Activated B cell treated with CpG ODN at 0.5 μM for 24 hours (primary cell): ENCODE measurements at regions not wholly inside any gene's neighbourhood (a gene's known extent, or its start where the extent isn't known, plus 50 kb on each side); places are given as distances from the start of the nearest gene placed in this dataset.

Source experiments
- ATAC-seq: fragments of 200-7000 bp; cut with Tn5 transposase; one replicate; pipeline ENCODE4 v1.10.0; 2021; ENCODE audit warnings: low read depth, mild to moderate bottlenecking, moderate library complexity
- CTCF ChIA-PET: fragments of 350-600 bp; sonication (Branson Sonifier 250); formaldehyde crosslinking; loops from one replicate; lab custom pipeline; 2021; ENCODE audit warnings: antibody characterized with exemption; lab: Charles Lee
- POLR2A ChIA-PET: fragments of 350-600 bp; sonication (Branson Sonifier 250); formaldehyde crosslinking; loops from one replicate; lab custom pipeline; 2021; ENCODE audit warnings: antibody characterized with exemption; lab: Charles Lee
- DNase-seq: peaks from one replicate; pipeline ENCODE4 v3.0.0; 2022
- H3K27ac Mint-ChIP-seq: one replicate; pipeline ENCODE4 v1.8.0; 2020; ENCODE audit warnings: mixed read lengths
- H3K27me3 Mint-ChIP-seq: one replicate; pipeline ENCODE4 v1.8.0; 2021; ENCODE audit warnings: mixed read lengths
- H3K36me3 Mint-ChIP-seq: one replicate; pipeline ENCODE4 v1.8.0; 2021; ENCODE audit warnings: low read depth, mixed read lengths
- H3K4me1 Mint-ChIP-seq: one replicate; pipeline ENCODE4 v1.8.0; 2021; ENCODE audit warnings: mixed read lengths
- H3K4me3 Mint-ChIP-seq: one replicate; pipeline ENCODE4 v1.8.0; 2020; ENCODE audit warnings: mild to moderate bottlenecking, mixed read lengths
- H3K9me3 Mint-ChIP-seq: one replicate; pipeline ENCODE4 v1.8.0; 2020; ENCODE audit warnings: mixed read lengths
- CTCF ChIP-seq: fragments of 200-600 bp; IDR thresholded peaks from one replicate; pipeline ENCODE4 v1.8.0; 2022; ENCODE audit warnings: antibody characterized with exemption, mild to moderate bottlenecking
- intact Hi-C: fragments of 100-400 bp; cut with micrococcal nuclease; formaldehyde crosslinking; loops from one replicate; pipeline ENCODE4 v1.15.1; 2024

DNA sequence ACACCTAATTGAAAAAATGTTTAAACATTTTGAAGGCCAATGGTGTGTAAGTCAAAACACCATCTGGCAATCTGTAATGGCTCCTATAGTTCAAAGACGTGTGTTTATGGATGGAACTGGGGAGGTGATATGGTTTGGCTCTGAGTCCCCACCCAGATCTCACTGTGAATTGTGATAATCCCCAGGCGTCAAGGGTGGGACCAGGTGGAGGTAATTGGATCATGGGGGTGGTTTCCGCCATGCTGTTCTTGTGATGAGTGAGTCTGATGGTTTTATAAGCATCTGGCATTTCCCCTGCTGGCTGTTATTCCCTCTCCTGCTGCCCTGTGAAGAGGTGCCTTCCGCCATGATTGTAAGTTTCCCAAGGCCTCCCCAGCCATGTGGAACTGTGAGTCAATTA is 52.2 kb downstream of the ADRA2C start:
- intact Hi-C loops = no loop called here
- no peak overlapping the region for H3K4me3 Mint-ChIP-seq
- H3K27ac Mint-ChIP-seq = no peak overlapping the region
- no peaks in the 10 kb centered on the region for H3K36me3 Mint-ChIP-seq
- no peaks in the 10 kb centered on the region for H3K9me3 Mint-ChIP-seq
- no peak for ATAC-seq
- ChIA-PET POLR2A (no interaction called here), CTCF (no interaction called here)
- no peak for DNase-seq
- H3K4me1 Mint-ChIP-seq = no peaks in the 10 kb centered on the region
- TF ChIP-seq CTCF = no peak
- peaks cover 9% of the 10 kb centered on the region for H3K27me3 Mint-ChIP-seq

GRCh38 chr4:3819210-3819919 is 53.2 kb downstream of the ADRA2C start:
- POLR2A ChIA-PET = no interaction called here
- H3K4me1 Mint-ChIP-seq = no peaks in the 10 kb centered on the region
- no peak overlapping the region for H3K4me3 Mint-ChIP-seq
- H3K27me3 Mint-ChIP-seq = peaks cover 9% of the 10 kb centered on the region
- ATAC-seq (no peak), DNase-seq (no peak)
- TF ChIP-seq CTCF = no peak
- no peaks in the 10 kb centered on the region for H3K36me3 Mint-ChIP-seq
- H3K27ac Mint-ChIP-seq = no peak overlapping the region
- no peaks in the 10 kb centered on the region for H3K9me3 Mint-ChIP-seq
- CTCF ChIA-PET = no interaction called here
- intact Hi-C loops = no loop called here

DNA sequence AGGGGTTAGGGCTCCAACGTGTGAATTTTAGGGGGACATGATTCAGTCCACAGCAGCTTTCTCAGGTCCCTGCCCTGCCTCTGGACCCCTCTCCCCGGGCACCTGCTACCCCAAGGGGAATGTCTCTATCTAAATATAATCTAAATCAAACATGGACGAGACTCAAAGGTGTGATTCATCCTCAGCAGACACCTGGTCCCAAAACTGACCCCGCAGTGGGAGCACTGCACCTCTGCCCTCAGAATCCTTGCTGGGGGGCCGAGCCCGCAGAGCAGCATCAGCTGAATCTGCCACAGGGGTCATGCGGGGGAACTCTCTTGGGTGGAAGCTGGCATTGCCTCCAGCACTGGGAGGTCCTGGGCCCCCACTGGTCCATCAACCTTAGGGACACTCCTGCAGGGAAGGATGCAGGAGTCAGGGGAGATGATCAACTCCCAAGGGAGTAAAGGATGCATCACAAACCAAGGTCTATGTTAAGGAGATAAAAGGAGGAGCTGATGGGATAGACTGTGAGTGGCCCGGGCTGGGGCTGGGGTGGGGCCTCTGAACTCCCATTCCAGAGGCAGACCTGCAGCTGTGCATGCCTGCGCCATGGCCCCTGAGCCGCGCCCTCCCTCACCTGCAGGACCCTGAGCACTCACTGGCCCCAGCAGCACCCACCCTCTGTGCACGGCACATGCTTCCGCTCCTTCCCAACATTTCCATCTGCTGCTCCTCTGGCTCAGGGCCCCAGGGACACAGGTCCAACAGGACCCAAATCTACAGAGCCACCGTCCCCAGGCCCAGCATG is 54.0 kb downstream of the ADRA2C start:
- Mint-ChIP-seq H3K27ac (no peak overlapping the region), H3K36me3 (no peaks in the 10 kb centered on the region), H3K27me3 (peaks cover 11% of the 10 kb centered on the region), H3K4me3 (no peak overlapping the region), H3K9me3 (no peaks in the 10 kb centered on the region), H3K4me1 (no peaks in the 10 kb centered on the region)
- DNase-seq (no peak), ATAC-seq (no peak)
- ChIA-PET CTCF (no interaction called here), POLR2A (no interaction called here)
- TF ChIP-seq CTCF = no peak
- intact Hi-C loops = no loop called here

DNA sequence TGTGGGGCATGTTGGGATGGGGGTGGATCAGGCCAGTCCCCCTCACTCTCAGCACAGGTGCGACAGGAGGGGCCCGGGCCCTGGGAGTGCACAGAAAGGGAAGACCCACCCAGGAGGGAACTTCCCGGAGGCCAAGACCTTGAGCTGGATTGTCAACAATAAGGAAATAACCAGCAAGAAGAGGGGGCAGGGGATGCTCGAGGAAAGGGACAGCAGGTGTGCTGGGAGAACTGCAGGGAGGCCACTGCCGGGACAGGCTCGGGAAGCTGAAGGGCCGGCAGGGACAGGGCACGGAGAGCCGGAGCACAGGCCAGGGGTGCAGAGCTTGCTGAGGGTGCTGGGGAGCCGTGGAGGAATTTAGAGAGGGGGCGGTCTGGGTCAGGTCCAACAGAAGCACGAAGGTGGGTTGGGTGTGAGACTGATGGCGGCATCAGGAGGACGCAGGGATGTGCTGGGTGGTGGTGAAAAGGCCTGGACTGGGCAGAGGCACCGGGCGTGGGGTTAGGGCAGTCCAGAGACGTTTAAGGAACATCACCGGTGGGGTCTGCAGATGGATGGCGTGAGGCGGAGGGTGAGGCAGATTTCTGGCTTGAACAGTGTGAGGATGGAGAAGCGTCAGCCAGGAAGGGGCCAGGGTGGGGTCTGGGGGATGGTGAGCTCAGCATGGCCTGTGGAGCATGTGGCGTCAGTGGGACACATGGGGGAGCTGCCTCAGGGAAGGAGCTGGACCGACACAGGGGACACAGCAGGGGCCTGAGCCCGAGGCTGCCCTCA is 54.8 kb downstream of the ADRA2C start:
- CTCF ChIA-PET = no interaction called here
- intact Hi-C loops = no loop called here
- DNase-seq = no peak
- H3K27me3 Mint-ChIP-seq = peaks cover 12% of the 10 kb centered on the region
- no peak overlapping the region for H3K27ac Mint-ChIP-seq
- no peaks in the 10 kb centered on the region for H3K36me3 Mint-ChIP-seq
- ATAC-seq = no peak
- H3K4me1 Mint-ChIP-seq = no peaks in the 10 kb centered on the region
- POLR2A ChIA-PET = no interaction called here
- no peaks in the 10 kb centered on the region for H3K9me3 Mint-ChIP-seq
- no peak for TF ChIP-seq CTCF
- H3K4me3 Mint-ChIP-seq = no peak overlapping the region
